Motor neuron (in vitro differentiated cells): ENCODE measurements at regions not wholly inside any gene's neighbourhood (a gene's known extent, or its start where the extent isn't known, plus 50 kb on each side); places are given as distances from the start of the nearest gene placed in this dataset.

ENCODE experiments used
- ATAC-seq, 8 experiments: fragments of 200-7000 bp; cut with Tn5 transposase; replicated peaks in 6 of 8; 2 replicates each; pipeline ENCODE4 v1.8.0; 2021; ENCODE audit warnings: mild to moderate bottlenecking in 8 of 8, moderate library complexity in 8 of 8
- H3K27ac ChIP-seq, 2 donors: fragments of 250-450 bp; sonication (Bioruptor Pico); 2 replicates each; pipeline ENCODE4 v1.9.0; 2021; ENCODE audit warnings: antibody characterized with exemption in 2 of 2, mild to moderate bottlenecking in 2 of 2, moderate library complexity in 1 of 2
- H3K4me1 ChIP-seq, 2 donors: fragments of 250-450 bp; sonication (Bioruptor Pico); replicated peaks in 1 of 2; 2 replicates each; pipeline ENCODE4 v1.6.1; 2021; ENCODE audit warnings: antibody characterized with exemption in 2 of 2, mild to moderate bottlenecking in 2 of 2, moderate library complexity in 1 of 2
- H3K4me3 ChIP-seq, 5 donors: fragments of 250-450 bp; sonication (Bioruptor Pico); 2 replicates each; pipeline ENCODE4 v1.9.0; 2021; ENCODE audit warnings: antibody characterized with exemption in 5 of 5, mild to moderate bottlenecking in 5 of 5, moderate library complexity in 4 of 5
- WGBS, 10 experiments: fragments of 450-650 bp; shearing (Covaris generic); methylation state at CpG; one replicate each; pipeline ENCODE4 v1.0.0; 2022; 5-methylcytosine and 5-hydroxymethylcytosine counted together
- in situ Hi-C, 9 experiments: fragments of 400-800 bp; cut with MboI; loops; one replicate each; pipeline ENCODE4 v1.15.0; 2021; ENCODE audit warnings: low sequenced_read_pairs in 9 of 9, low pct_unique_long_range_greater_than_20kb in 2 of 9; ENCODE audit not compliant: unreplicated experiment in 9 of 9

DNA sequence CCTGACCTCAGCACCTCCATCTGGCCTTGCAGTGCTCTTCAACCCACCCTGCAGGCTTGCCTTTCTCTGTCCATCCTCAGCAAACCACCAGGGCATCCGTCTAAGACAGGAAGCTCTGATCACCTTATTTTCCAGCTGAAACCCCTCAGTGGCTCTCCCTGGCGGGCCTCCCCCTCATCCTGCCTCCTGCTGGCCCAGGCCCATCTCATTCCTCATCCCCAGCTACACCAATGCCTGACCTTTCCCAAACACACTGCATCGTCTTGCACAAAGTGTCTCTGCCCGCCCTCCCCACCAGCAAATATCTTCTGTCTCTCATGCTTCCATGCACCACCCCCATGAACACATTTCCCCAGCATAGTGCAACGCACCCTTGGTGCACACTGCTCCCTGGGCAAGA is 205.0 kb downstream of the TOMM20 start:
- H3K4me1 ChIP-seq, result peaks cover 39 to 40% of the 10 kb centered on the region in 2 donors
- no peak for ATAC-seq
- 63 to 100% (median 88%) methylated on average over 1 to 5 of the region's 5 CpGs; no CpG with 5 or more reads in 2 of the 10 experiments for WGBS, 10 experiments

DNA sequence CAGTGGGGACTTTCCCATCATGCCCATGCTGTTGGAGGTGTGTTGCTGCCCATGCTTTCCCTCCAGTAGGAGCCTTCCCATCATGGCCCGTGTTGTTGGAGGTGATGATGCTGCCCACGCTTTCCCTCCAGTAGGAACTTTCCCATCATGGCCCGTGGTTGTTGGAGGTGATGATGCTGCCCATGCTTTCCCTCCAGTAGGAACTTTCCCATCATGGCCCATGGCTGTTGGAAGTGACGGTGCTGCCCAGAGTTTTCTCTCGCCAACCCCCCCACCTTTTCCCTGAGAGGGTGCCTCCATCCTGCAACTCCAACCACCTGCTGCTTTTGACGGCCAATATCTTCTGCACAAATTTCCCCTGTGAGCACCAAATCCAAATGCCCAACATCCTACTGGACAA is 205.7 kb downstream of the TOMM20 start:
- in situ Hi-C loops, result no loop called here
- no peak overlapping the region for H3K4me3 ChIP-seq
- H3K27ac ChIP-seq, result no peak overlapping the region
- H3K4me1 ChIP-seq, result peaks cover 39 to 40% of the 10 kb centered on the region in 2 donors
- WGBS, 10 experiments, result 71 to 100% (median 93%) methylated on average over 1 to 6 of the region's 6 CpGs; no CpG with 5 or more reads in 1 of the 10 experiments
- no peak for ATAC-seq

More for the DNA sequence above, 205.0 kb downstream of the TOMM20 start:
- H3K27ac ChIP-seq, result no peak overlapping the region
- in situ Hi-C loops, result no loop called here
- H3K4me3 ChIP-seq, result no peak overlapping the region

- Histone ChIP-seq H3K4me1 (peaks cover 27 to 28% of the 10 kb centered on the region in 2 donors), H3K27ac (no peak overlapping the region), H3K4me3 (no peak overlapping the region)
- WGBS, 10 experiments, result 15 to 82% (median 75%) methylated on average over 2 to 13 of the region's 14 CpGs; no CpG with 5 or more reads in 1 of the 10 experiments
- ATAC-seq, result no peak
- in situ Hi-C loops, result no loop called here
Measured at GRCh38 chr1:234921266-234922062, 207.2 kb downstream of the TOMM20 start.

DNA sequence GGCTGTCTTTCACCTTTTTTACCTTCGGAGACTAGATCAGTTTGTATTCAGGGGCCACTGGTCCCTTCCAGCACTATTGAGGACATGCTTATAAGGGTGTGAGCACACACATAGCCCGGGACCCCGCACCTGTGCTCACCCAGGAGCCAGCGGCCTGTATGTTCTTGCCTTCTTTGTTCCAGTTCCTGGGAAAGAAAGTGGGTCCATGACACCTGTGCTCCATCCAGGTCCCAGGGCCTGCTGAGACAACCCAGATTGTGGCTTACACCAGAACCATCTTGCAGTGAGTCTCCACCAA is 207.8 kb downstream of the TOMM20 start:
- 61 to 100% (median 79%) methylated on average over 1 to 4 of the region's 4 CpGs; no CpG with 5 or more reads in 2 of the 10 experiments for WGBS, 10 experiments
- in situ Hi-C loops, result no loop called here
- ATAC-seq, result no peak
- no peak overlapping the region for H3K27ac ChIP-seq
- H3K4me3 ChIP-seq, result no peak overlapping the region
- H3K4me1 ChIP-seq, result peaks cover 26 to 28% of the 10 kb centered on the region in 2 donors

- Histone ChIP-seq H3K27ac (no peak overlapping the region), H3K4me1 (peaks cover 27 to 30% of the 10 kb centered on the region in 2 donors), H3K4me3 (no peak overlapping the region)
- ATAC-seq, result no peak
- in situ Hi-C loops, result no loop called here
- WGBS, 10 experiments, result 87 to 100% (median 90%) methylated on average over 2 to 7 of the region's 8 CpGs; no CpG with 5 or more reads in 4 of the 10 experiments
Measured at GRCh38 chr1:234920136-234920842, 208.3 kb downstream of the TOMM20 start.

- Histone ChIP-seq H3K4me1 (peaks cover 27 to 30% of the 10 kb centered on the region in 2 donors), H3K27ac (peak overlapping the region; percentile 25 to 30), H3K4me3 (no peak overlapping the region)
- in situ Hi-C loops, result no loop called here
- peak in 4 of 8 experiments; percentile 7 to 32 (median 17) for ATAC-seq
- 21 to 94% (median 62%) methylated on average over 1 to 14 of the region's 15 CpGs; no CpG with 5 or more reads in 2 of the 10 experiments for WGBS, 10 experiments
Measured at GRCh38 chr1:234918961-234919761, 209.5 kb downstream of the TOMM20 start.

DNA sequence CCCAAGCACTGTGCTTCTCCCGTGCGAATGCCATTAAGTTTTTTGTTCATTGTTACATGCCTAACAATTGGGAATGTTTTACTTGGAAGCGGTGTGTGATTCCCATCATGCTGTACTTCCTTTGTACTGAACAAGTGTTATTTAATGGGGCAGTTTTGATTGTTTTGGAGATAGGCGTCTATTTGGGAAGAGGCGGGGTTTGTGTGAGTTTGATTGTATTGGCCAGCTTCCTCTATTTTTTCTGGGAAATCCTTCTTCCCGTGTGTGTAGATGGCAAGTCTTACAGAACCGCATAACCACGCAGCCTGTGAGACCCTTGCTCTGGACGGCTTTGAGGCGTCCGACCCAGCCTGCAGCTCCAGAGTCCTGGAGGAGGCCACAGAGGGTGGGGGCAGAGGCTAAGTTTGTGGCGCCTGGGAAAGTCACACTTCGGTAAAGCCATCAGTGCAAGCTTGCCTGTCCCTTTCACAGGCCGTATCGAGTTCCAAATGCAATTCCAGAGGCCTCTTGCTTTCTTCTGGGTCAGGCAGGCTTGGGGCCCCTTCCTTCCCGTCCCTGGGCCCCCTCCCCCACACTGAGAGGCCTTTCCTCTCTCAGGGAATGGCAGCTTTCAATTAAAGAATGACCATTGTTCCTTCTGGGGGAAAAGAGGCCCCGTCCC is 210.3 kb downstream of the TOMM20 start:
- Histone ChIP-seq H3K4me3 (no peak overlapping the region), H3K27ac (peak overlapping the region; percentile 25 to 30), H3K4me1 (peaks cover 27 to 34% of the 10 kb centered on the region in 2 donors)
- WGBS, 10 experiments, result 20 to 94% (median 57%) methylated on average over 1 to 15 of the region's 17 CpGs; no CpG with 5 or more reads in 2 of the 10 experiments
- ATAC-seq, result peak in 5 of 8 experiments; percentile 62 to 75 (median 73)
- in situ Hi-C loops, result no loop called here

DNA sequence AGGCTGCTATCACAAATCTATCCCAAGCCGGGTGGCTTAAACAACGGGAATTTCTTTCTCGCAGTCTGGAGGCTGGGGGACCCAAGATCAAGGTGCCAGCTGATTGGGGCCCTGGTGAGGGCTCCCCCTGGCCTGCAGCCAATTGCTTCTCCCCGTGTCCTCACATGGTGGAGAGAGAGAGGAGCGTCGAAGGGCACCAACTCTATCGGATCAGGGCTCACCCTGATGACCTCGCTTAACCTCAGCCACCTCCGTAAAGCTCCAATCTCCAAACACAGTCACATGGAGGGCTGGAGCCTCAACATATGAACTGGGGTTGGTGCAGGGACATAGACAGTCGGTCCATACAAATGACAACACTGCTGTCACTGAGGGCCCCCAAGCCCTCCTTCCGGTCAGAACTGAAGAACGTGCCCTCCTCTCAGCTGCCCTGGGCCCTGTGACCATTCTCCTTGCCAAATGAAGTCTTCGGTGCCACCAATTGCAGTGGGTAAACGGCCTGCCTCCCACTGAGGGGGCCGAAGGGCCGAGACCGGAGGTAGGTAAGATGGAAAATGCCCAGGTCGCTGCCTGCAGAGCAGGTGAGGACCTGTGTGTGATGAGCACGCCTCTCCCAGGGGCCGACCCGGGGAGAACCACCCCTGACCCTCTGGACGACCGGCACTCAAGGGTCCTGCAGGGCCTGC is 211.0 kb downstream of the TOMM20 start:
- ATAC-seq, result no peak
- H3K4me3 ChIP-seq, result no peak overlapping the region
- peaks cover 31 to 39% of the 10 kb centered on the region in 2 donors for H3K4me1 ChIP-seq
- peak overlapping the region in 1 of 2 donors; percentile 14 for H3K27ac ChIP-seq
- 80 to 100% (median 94%) methylated on average over 1 to 15 of the region's 23 CpGs; no CpG with 5 or more reads in 3 of the 10 experiments for WGBS, 10 experiments
- in situ Hi-C loops, result no loop called here

DNA sequence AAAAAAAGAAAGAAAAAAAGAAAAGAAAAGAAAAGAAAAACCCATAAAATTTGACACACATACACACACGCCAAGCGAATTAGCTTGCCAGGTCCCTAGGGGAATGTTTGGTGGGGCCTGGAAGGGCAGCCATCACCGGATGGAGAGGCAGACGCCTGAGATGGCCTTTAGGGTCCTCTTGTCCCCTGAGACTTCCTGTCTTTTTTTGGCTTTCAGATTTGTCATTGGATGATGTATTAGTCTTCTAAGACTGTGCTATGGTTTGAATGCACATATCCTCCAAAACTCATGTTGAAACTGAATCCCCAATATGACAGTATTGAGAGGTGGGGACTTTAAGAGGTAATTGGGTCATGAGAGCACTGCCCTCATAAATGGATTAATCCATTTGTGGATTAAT is 211.8 kb downstream of the TOMM20 start:
- in situ Hi-C loops, result no loop called here
- H3K27ac ChIP-seq, result no peak overlapping the region
- 67 to 100% (median 91%) methylated on average over 2 to 4 of the region's 4 CpGs for WGBS, 10 experiments
- H3K4me3 ChIP-seq, result no peak overlapping the region
- ATAC-seq, result no peak
- H3K4me1 ChIP-seq, result peaks cover 36 to 41% of the 10 kb centered on the region in 2 donors

DNA sequence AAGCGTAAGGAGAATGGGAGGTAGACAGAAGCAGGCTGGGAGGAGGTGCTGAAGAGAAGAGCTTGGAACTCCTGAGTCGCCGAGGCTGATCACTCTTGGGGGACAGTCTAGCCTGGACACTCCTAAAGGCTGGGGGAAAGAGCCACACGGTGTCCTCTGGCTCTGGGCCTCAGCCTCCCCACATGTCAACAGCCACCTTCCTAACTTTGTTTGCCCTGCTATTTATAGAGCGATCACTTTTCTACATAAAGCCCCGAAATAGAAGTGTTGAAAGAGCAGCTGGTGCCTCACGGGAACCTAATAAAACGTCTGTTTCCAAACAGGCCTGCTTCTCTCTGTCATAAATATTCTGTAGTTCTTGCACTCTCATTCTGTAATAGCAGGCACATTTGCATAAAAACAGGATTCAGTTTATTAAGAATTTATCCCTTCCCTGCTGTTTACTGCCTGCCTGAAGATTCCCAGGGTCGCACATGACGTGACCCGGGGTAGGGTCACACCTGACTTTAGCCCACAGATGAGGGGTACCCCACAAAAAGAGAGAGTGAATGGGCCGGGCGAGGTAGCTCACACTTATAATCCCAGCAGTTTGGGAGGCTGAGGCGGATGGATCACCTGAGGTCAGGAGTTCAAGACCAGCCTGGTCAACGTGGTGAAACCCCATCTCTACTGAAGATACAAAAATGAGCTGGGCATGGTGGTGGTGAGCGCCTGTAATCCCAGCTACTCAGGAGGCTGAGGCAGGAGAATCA is 212.5 kb downstream of the TOMM20 start:
- H3K27ac ChIP-seq, result peak overlapping the region in 1 of 2 donors; percentile 36
- ATAC-seq, result peak; percentile 15 to 88 (median 50)
- WGBS, 10 experiments, result 51 to 100% (median 71%) methylated on average over 1 to 15 of the region's 16 CpGs
- in situ Hi-C loops, result no loop called here
- H3K4me3 ChIP-seq, result no peak overlapping the region
- peaks cover 35 to 43% of the 10 kb centered on the region in 2 donors for H3K4me1 ChIP-seq

GRCh38 chr1:234914606-234915290 is 213.9 kb downstream of the TOMM20 start:
- ATAC-seq, result no peak
- Histone ChIP-seq H3K4me1 (peaks cover 35 to 43% of the 10 kb centered on the region in 2 donors), H3K27ac (no peak overlapping the region), H3K4me3 (no peak overlapping the region)
- in situ Hi-C loops, result no loop called here
- 82 to 100% (median 95%) methylated on average over 1 to 10 of the region's 12 CpGs; no CpG with 5 or more reads in 2 of the 10 experiments for WGBS, 10 experiments
